Progenitor cell of endocrine pancreas (in vitro differentiated cells): ENCODE measurements at regions not wholly inside any gene's neighbourhood (a gene's known extent, or its start where the extent isn't known, plus 50 kb on each side); places are given as distances from the start of the nearest gene placed in this dataset.

Experiments used
- DNase-seq: peaks from one replicate; pipeline ENCODE4 v3.0.0; 2021; ENCODE audit warnings: low spot score; ENCODE audit not compliant: unreplicated experiment
- H3K27ac Mint-ChIP-seq: 2 replicates; pipeline ENCODE4 v1.8.0; 2021; ENCODE audit warnings: mild to moderate bottlenecking, moderate library complexity, mixed read lengths
- H3K27me3 Mint-ChIP-seq: 2 replicates; pipeline ENCODE4 v1.8.0; 2021; ENCODE audit warnings: mixed read lengths
- H3K36me3 Mint-ChIP-seq: 2 replicates; pipeline ENCODE4 v1.8.0; 2022; ENCODE audit warnings: mixed read lengths; ENCODE audit not compliant: insufficient read depth
- H3K4me1 Mint-ChIP-seq: 2 replicates; pipeline ENCODE4 v1.8.0; 2021; ENCODE audit warnings: low read depth, mixed read lengths
- H3K4me3 Mint-ChIP-seq: 2 replicates; pipeline ENCODE4 v1.8.0; 2021; ENCODE audit warnings: low read depth, mild to moderate bottlenecking, moderate library complexity, mixed read lengths
- H3K9me3 Mint-ChIP-seq: 2 replicates; pipeline ENCODE4 v1.8.0; 2021; ENCODE audit warnings: low read depth, mixed read lengths
- TF ChIP-seq, protein P1 (sequence below): fragments of 200-600 bp; sonication (generic); IDR thresholded peaks from one replicate; pipeline ENCODE4 v1.5.0; 2021; ENCODE audit warnings: antibody characterized with exemption, mild to moderate bottlenecking; ENCODE audit not compliant: unreplicated experiment

DNA sequence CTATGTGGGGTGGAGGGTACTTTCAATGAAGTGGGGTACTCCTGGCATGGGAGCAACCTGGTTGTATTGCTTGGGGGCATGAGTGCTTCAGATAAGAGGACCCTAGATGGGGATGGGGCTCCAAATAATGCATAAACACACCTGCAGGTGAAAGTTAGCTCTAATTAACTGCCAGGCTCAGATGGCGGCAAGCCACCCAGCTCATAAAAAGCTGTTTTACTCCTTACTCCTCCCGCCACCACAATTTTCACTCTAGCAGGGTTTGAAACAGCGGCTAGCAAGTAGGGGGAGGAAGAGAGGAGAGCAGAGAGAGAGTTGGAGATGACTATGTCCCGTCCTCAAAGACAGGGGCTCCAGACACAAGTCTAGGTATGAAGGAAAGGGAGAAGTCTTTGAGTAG, 117.7 kb upstream of the WSCD1 start:
- Mint-ChIP-seq H3K27me3 (peaks cover 70% of the 10 kb centered on the region), H3K27ac (no peak overlapping the region), H3K9me3 (peaks cover 9% of the 10 kb centered on the region), H3K4me1 (no peaks in the 10 kb centered on the region), H3K36me3 (no peaks in the 10 kb centered on the region), H3K4me3 (no peak overlapping the region)
- TF ChIP-seq, protein P1, sequence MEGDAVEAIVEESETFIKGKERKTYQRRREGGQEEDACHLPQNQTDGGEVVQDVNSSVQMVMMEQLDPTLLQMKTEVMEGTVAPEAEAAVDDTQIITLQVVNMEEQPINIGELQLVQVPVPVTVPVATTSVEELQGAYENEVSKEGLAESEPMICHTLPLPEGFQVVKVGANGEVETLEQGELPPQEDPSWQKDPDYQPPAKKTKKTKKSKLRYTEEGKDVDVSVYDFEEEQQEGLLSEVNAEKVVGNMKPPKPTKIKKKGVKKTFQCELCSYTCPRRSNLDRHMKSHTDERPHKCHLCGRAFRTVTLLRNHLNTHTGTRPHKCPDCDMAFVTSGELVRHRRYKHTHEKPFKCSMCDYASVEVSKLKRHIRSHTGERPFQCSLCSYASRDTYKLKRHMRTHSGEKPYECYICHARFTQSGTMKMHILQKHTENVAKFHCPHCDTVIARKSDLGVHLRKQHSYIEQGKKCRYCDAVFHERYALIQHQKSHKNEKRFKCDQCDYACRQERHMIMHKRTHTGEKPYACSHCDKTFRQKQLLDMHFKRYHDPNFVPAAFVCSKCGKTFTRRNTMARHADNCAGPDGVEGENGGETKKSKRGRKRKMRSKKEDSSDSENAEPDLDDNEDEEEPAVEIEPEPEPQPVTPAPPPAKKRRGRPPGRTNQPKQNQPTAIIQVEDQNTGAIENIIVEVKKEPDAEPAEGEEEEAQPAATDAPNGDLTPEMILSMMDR, result no peak
- no peak for DNase-seq

GRCh38 chr17:5955764-5956163, 114.4 kb upstream of the WSCD1 start:
- H3K27me3 Mint-ChIP-seq, result peaks cover 69% of the 10 kb centered on the region
- no peaks in the 10 kb centered on the region for H3K4me1 Mint-ChIP-seq
- H3K9me3 Mint-ChIP-seq, result peaks cover 9% of the 10 kb centered on the region
- H3K4me3 Mint-ChIP-seq, result no peak overlapping the region
- DNase-seq, result no peak
- no peak overlapping the region for H3K27ac Mint-ChIP-seq
- no peaks in the 10 kb centered on the region for H3K36me3 Mint-ChIP-seq
- TF ChIP-seq, protein P1, result no peak

DNA sequence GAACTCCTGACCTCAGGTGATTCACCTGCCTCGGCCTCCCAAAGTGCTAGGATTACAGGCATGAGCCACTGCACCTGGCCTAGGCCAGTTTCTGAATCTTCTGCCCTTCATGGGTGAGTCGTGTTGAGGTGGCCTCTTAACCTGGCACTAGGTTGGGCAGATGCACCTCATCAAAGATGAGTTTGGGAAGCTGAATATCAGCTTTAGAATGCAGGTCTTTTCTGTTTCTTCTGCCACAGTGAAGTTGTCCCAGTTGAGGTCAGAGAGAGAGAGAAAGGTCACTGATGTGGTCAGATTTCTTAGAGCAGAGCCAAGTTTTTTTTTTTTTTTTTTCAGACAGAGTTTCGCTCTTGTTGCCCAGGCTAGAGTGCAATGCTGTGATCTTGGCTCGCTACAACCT, 111.3 kb upstream of the WSCD1 start:
- TF ChIP-seq, protein P1, result no peak
- H3K4me1 Mint-ChIP-seq, result no peaks in the 10 kb centered on the region
- H3K27me3 Mint-ChIP-seq, result peaks cover 71% of the 10 kb centered on the region
- no peak overlapping the region for H3K4me3 Mint-ChIP-seq
- no peak for DNase-seq
- peaks cover 9% of the 10 kb centered on the region for H3K9me3 Mint-ChIP-seq
- no peaks in the 10 kb centered on the region for H3K36me3 Mint-ChIP-seq
- no peak overlapping the region for H3K27ac Mint-ChIP-seq

GRCh38 chr17:5962371-5962770, 107.8 kb upstream of the WSCD1 start:
- Mint-ChIP-seq H3K27me3 (peaks cover 66% of the 10 kb centered on the region), H3K27ac (no peak overlapping the region), H3K4me1 (no peaks in the 10 kb centered on the region), H3K9me3 (peaks cover 10% of the 10 kb centered on the region), H3K36me3 (no peaks in the 10 kb centered on the region), H3K4me3 (no peak overlapping the region)
- DNase-seq, result no peak
- TF ChIP-seq, protein P1, result no peak

DNA sequence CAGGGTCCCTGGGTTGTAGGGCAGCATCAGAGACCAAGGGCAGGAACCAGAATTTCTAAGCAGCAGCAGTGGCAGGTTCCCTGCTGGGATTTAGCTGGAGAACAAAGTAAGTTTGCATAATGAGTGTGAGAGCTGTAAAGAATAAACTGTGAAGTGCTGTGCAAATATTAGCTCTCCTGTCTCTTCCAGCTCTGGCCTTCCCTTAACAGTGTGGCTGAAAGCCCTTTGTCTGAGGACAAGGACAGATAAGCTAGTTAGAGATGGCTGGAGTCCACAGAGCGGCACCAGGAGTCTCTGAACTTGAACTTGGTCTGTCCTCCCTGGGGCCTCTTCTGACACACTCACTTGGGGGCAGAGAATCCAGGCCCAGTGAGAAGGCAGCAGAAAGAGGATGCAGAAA, 98.2 kb upstream of the WSCD1 start:
- peaks cover 9% of the 10 kb centered on the region for H3K4me1 Mint-ChIP-seq
- H3K27me3 Mint-ChIP-seq, result peaks cover 68% of the 10 kb centered on the region
- no peaks in the 10 kb centered on the region for H3K36me3 Mint-ChIP-seq
- no peak for DNase-seq
- no peak overlapping the region for H3K4me3 Mint-ChIP-seq
- peaks cover 16% of the 10 kb centered on the region for H3K9me3 Mint-ChIP-seq
- TF ChIP-seq, protein P1, result no peak
- H3K27ac Mint-ChIP-seq, result no peak overlapping the region

DNA sequence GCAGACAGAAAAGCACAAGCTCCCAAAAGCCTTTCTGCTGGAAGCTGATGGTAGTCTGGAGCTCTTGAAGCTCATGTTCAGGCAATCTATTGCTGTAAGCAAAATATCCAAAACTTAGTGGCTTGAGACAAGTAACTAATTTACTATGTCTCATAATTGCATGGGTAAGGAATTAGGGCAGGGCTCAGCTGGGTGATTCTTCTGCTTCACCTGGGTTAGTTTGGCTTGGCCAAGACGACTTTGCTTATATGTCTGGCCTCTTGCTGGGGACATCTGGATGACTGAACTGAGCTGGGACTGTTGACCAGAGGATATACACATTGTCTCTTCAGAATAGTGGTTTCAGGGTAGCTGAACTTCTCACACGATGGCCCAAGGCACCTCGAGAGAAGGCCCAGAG, 96.8 kb upstream of the WSCD1 start:
- Mint-ChIP-seq H3K4me1 (peaks cover 9% of the 10 kb centered on the region), H3K4me3 (no peak overlapping the region), H3K27ac (no peak overlapping the region), H3K27me3 (peaks cover 74% of the 10 kb centered on the region), H3K36me3 (no peaks in the 10 kb centered on the region), H3K9me3 (peaks cover 8% of the 10 kb centered on the region)
- TF ChIP-seq, protein P1, result no peak
- no peak for DNase-seq
